NCI-H446 treated with DMSO at 0.1 percent for 48 hours (cell line): ENCODE measurements at regions not wholly inside any gene's neighbourhood (a gene's known extent, or its start where the extent isn't known, plus 50 kb on each side); places are given as distances from the start of the nearest gene placed in this dataset.

ENCODE experiments used
- DNase-seq: peaks from one replicate; lab custom pipeline; 2025; lab: John Stamatoyannopoulos, UW

DNA sequence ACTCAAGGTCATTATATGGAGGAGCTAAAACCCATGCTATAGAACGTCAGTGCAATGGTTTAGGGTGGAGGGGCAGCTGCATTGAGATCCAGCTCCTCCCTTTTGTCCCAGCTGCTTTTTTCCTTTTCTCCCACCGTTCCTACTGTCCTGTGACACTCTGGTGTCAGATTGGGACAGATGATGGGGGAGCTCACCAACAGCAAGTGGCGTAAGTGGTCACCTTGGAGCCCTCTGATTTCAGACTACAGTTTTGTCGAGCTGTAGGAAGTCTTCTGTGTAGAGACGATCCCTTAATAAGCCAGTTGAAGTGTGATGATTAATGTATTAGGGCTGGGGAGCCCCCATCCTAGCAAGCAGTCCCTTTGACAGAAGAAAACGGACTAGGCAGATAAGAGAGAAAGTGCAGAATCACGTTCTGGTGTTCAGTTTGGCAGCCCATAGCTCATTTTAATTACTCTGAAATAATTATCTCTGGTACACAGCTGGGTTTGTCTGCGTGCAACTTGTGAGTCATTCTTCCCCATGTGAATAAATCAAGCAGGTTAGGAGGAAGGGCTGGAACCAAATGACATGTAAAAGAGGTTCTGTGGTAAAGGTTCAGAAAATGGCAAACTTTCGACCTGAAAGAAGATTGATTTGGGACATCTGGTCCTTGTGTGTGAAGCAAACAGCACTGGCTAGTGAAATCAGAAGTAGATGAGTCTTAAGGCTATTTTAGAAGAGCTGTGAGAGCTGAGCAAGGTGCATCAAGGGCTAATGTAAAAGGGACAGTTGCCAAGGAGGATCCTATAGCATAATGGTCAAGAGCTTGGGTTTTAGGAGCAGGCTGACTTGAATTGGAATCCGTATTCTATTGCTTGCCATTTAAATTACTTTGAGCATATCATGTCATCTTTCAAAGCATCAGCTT is 241.4 kb downstream of the EDEM1 start:
- DNase-seq = no peak

DNA sequence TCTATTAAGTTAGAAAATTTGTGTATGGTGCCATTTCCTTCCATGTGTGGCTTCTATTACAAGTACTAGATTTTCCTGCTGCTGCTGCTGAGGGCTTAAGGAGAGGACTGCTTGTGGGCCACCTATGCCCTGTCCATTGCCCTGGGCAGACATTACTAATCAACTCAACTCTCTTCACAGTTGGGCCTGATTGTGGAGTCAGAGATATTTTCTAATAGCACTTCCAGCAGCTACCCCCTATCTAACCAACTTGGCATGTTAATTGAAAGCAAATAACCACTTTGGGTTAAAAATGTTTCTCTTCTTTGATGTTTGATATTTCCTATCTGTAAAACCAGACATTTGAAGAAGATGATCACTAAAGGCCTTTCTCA is 242.0 kb downstream of the EDEM1 start:
- DNase-seq = no peak

DNA sequence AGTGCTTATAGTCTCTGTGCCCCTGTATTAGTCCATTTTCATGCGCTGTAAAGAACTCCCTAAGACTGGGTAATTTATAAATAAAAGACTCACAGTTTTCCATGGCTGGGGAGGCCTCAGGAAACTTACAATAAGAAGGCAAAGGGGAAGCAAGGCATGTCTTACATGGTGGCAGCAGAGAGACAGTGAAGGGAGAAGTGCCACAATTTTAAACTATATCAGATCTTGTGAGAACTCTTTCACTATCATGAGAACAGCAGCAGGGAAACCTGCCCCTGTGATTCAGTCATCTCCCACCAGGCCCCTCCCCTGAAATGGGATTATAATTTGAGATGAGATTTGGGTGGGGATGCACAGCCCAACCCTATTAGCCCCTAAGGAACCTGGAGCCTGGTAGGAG is 243.2 kb downstream of the EDEM1 start:
- no peak for DNase-seq

DNA sequence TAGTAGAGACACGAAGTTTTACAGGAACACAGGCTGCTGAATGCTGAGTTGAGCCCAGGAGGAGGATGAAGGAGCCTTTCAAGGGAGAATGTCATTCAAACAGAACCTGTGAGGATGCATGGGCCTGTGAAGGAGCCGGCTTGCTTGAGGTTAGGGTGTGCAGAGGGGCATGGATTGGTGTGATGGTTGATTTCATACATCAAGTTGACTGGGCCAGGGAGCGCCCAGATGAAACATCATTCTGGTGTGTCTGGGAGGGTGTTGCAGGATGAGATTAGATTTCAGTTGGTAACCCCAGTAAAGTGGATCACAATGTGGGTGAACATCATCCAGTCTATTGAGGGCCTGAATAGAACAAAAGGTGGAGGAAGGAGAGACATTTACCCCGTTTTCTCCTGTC is 243.6 kb downstream of the EDEM1 start:
- no peak for DNase-seq

DNA sequence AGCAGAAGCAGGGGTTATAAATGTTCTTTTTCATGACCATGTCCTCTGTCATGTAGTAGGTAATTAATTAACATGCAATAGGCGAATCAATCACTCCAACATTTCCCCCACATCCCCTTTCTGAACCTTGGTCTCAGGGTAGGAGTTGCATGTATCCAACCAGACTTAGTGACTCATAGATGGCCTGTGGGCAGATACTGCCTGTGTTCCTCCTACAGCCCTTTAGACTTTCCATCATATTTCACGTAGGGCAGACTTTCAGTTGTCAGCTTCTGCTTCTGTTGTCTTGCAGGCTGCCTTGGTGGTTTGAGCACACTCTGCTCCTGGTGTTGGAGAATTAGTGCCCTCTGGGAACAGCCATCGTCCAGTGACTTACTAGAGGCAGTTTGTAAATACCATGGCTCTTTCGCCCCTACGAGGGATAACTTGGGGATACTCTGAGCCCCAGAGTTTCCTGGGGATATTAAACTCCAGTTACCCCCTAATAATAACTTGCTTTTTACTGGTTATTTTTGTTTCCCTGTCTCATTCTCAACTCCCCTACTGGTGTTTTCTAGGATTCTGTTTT is 244.4 kb downstream of the EDEM1 start:
- DNase-seq = no peak

DNA sequence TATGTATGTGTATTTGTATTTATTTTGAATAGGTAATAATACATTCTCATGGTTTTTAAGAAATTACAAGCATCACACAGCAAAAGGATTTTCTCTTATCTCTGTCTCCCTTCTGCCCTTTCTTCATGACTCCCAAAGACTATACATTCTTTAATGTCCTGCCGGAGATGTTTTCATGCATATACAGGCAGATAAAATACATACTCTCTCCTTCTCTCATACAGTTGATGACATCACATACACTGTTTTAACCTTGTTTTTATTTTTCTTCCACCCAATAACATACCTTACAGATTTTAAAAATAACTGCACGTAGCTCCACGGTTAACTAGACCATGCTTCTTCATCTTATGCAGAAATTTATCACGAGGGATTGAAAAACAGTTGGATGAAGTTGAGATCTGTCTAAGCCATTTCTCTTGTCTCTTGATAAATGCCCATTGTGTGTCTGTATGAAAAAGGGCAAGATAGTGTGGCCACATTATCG is 249.8 kb downstream of the EDEM1 start:
- DNase-seq = no peak

DNA sequence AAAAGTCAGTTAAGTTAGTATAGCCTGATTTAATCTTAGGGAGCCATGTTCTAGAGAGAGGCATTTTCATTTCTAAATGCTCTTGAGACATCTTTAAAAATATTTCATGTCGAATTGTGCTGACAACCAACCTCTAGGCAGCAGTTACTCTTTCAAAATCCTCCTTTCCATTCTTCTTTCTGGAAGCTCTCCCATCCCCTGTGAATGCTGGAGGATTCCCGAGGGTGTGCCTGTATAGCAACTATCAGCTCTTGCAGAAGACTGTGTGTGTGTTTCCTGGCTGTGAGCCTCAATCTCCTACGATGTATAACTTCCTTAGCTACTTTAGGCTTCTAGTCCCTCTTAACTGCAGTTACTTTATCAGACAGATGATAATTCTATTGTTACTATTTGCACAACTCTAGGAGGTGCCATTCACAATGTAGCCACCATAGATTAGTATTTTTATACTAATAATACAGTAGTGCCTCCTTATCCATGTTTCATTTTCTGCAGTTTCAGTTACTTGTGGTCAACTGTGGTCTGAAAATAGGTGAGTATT is 250.3 kb downstream of the EDEM1 start:
- DNase-seq = no peak

DNA sequence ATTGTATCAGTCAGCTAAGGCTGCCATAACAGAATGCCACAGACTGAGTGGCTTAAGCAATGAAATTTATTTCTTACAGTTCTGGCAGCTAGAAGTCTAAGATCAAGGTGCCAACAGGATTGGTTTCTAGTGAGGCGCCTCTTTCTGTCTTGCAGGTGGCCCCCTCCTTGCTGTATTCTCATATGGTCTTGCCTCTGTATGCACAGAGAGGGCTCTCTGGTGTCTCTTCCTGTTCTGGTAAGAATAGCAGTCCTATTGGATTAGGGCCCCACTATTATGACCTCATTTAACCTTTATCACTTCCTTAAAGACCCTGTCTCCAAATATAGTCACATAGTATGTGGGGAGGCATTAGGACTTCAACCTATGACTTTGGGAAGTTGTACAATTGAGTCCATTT is 253.9 kb downstream of the EDEM1 start:
- DNase-seq = no peak

DNA sequence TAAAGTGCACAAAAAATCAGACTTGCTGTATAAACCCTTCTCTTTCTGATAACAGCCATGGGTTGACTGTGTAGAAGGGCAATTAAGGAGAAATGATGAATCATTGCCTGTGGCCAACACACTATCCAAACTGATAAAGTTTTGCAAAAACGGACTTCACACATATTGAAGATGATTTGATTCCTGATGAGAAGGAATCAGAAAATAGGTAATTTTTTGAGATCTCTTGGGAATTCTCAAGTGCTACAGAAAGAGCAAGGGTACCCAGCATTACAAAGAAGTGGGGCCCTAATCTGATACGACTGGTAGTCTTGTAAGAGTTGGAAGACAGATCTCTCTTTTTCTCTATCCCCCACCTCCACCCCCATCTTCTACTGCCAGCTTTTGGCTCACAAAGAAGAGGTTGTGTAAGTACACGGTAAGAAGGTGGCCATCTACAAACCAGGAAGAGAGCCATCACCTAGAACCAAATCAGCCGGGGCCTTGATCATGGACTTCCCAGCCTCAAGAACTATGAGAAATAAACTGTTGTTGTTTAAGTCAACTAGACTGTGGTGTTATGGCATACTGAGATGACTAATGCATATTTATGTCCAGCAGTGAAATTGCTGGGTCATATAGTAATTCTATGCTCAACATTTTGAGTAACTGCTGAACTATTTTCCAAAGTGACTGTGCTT is 254.7 kb downstream of the EDEM1 start:
- DNase-seq = no peak

DNA sequence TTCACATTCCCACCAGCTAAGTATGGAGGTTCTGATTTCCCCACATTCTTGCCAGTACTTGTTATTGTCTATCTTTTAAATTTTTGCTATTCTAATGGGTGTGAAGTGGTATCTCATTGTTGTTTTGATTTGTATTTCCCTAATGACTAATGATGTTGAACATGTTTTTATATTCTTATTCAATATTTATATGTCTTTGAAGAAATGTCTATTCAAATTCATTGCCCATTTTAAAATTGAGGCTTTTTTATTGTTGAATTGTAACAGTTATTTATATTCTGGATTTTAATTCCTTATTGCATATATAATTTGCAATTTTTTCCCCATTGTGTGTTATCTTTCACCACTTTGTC is 255.3 kb downstream of the EDEM1 start:
- no peak for DNase-seq

DNA sequence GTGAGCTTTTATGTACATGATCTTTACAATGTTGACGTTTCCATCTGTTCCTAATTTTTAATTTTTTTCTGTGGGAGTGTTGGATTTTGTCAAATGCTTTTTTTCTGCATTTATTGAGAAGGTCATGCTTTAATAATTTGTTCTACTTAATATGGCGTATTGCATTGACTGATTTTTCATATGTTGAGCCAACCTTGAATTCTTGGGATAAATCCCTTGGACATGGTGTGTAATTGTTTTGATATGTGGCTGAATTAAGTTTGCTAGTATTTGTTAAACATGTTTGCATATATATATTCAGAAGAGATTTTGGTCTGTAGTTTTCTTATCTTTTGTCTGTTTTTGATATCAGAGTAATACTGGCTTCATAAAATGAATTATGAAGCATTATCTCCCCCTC is 256.7 kb downstream of the EDEM1 start:
- no peak for DNase-seq

DNA sequence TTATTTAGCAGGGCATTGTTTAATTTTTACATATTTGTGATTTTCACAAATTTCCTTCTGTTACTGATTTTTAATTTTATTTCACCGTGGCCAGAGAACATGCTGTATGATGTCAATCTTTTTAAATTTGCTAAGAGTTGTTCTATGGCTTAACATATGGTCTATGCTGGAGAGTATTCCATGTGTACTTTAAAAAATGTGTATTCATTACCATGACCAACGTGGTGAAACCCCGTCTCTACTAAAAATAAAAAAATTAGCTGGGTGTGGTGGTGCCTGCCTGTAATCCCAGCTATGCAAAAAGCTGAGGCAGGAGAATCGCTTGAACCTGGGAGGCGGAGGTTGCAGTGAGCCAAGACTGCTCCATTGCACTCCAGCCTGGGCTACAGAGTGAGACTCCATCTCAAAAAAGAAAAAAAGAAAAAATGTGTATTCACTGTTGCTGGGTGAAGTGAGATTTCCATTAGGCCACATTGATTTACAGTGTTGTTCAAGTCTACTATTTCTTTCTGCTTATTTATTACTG is 258.2 kb downstream of the EDEM1 start:
- no peak for DNase-seq

DNA sequence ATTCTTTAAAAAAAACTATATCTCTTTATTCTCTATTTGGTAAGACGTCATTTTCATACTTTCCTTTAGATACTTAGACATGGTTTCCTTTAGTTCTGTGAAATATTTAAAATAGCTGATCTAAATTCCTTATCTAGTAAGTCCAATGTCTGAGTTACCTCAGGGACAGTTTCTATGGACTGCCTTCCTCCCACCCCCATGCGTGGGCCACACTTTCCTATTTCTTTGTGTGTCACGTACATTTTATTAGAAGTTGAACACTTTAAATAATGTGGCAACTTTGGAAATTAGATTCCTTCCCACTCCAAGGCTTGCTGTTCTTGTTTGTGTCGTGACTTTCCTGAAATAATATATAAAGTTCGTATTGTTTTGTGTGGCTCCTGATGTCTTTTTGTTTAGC is 260.7 kb downstream of the EDEM1 start:
- no peak for DNase-seq

DNA sequence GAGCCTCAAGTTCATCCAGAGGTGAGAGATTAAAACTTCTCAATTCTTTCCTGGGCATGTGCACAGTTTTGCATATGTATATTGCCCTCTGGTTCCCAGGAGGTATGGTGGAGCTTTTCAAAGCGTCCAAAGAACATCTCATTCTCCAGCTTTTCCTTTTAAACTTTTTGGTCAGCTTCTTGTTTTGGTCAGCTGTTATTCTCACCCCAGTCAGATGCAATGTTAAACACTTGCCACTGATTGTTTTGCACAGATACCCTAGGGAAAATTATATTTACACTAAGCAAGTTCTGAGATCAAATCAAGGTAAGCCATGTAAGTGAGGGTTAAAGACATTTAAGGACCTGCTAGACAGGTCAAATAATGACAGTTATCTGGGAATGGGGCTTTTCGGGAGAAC is 261.3 kb downstream of the EDEM1 start:
- no peak for DNase-seq

DNA sequence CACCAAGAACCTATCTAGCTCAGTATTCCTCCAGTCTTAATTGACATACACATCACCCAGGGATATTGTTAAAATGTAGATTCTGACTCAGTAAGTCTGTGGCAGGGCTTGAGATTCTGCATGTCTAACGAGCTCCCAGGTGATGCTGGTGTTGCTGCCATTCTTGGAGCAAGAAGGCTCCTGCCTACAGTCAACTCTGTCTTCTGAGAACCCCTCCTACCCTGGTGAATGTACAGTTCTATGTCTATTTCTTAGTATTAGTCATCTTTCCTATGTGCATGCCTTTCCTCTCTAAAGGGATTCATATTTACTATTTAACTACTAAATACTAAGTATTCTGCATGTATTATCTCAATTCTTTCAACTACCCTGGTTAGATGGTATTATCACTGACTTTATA is 268.7 kb downstream of the EDEM1 start:
- no peak for DNase-seq

DNA sequence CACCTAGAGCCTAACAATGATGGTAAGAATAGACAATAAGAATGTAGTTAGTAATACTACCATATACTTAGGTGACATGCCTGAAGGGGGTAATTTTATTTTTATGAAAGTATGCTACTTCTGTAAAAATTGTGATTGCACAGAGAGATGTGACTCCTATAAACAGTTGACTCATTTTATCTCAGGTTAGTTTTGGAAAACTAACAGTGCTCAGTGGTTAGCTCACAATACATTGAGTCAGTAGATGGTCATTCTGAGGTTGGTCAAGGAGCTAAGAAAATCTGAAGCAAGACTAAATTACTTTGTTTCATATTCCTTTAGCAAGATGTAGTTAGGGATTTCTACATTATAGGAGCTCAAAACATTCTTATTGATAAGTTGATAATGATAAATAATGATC is 271.0 kb downstream of the EDEM1 start:
- DNase-seq = no peak

DNA sequence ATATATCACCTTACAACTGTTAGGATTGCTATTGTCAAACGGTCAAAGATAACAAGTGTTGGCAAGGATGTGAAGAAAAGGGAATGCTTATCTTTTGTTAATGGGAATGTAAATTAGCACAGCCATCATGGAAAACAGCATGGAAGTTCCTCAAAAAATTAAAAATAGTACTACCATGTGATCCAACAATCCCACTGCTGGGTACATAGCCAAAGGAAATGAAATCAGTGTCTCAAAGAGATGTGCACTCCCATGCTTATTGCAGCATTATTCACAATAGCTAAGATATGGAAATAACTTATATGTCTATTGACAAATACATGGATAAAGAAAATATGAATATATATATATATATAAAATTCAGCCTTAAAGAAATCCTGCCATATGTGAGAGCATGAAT is 274.6 kb downstream of the EDEM1 start:
- no peak for DNase-seq

DNA sequence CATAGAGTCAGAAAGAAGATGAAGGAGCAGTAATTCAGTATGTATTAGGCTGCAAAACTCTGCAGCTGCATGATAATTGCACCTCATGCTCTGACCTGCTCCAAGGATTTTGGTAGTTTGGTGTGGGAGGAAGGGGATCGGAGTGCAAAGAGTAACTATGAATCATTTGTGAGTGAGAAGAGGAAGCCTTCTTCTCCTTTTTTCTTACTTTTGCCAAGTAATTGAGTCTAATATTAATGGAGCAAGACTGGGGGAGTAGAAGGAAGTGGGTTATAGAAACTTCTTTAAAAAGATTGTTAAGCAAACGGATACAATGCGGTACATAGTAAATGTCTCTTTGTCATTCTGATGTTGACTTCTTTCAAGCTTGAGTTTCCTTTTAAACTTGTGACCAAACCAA is 276.5 kb downstream of the EDEM1 start:
- no peak for DNase-seq

DNA sequence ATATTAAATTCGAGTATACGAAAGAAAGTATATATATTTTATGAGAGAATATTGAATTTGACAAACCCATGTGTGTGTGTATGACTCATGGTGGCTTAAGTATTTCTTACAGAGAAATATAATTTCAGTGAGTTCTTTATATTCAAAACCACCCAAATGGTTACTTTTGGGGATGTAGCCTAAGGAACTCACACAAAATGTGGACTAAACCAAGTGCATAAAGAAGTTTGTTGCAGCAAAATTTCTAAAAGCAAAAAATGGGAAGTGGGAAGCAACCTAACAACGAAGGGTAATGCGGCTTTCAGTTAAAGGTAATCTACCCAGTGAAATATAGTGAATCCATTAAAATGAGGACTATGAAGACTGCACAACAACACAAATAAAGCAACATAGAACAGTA is 277.1 kb downstream of the EDEM1 start:
- no peak for DNase-seq

DNA sequence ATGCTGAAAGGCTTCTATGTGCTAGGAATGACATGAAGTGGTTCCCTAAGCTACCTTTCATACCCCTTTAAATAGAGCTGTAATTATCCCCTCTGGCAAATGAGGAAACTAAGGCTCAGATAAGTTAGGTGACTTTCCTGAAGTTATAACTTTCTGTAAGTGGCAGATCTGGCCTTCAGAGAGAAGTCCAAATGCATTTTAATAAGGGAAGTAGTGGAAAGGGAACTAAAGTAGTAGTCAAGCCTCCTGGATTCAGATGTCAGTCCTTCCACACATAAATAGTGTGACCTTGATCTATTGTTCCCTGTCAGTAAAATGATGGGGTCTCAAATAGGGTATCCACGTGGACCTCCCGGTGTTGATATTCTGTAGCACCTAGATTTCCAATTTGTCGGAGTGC is 277.7 kb downstream of the EDEM1 start:
- no peak for DNase-seq

DNA sequence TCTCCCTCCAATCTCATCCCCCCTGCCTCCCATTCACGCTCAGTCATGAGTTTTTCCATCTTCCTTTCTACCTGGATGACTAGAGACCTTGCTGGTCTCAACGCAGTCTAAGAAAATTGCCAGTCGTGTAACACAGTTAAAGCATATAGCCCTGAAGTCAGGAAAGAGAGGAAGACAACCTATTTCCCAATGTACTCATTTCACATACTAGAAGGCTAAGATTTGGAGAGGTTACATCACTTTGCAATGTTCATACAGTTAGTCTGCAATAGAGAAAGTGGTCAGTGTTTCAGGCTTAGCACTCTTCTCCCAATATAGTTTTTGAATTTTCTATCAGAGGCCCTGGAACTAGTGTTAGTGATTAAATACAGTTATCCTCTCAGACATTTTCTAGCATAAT is 278.6 kb downstream of the EDEM1 start:
- DNase-seq = no peak

DNA sequence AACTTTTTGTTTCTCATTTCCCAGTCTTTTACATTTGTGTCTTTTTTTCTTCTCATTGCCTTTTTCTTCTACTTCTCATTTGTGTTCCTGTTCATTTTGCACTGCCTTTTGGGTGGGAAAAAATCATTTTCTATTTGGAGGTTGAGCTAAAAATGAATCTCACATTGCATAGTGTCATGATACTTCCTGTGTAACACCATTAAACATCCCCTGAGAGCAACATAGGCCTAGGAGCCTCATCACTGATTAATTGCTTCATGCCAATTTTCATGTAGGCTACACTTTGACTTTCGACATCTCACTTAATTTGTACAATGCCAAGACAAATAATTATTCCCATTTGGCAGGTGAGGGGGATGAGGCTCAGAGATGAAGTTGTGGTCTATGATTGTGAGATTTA is 279.2 kb downstream of the EDEM1 start:
- no peak for DNase-seq

DNA sequence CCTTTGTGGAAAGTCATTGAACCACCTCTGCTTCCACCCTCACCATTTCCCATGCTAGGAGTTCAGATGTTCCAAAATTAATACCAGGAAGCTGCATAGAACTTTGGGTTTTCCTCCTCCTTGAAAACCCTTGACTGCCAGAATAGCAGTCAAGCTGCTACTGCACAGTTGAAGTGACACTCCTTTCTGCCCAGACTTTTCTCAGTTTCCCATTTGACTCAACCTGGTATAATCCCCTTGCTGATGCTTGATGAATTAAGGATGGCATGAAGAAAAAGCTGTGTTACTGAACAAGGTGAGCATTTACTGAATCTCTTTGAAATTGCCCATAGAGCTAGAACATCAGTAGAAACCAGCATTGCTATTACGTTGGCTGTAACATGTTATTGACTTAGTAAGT is 286.0 kb downstream of the EDEM1 start:
- DNase-seq = no peak
